ENCODE measurements at regions not wholly inside any gene's neighbourhood (a gene's known extent, or its start where the extent isn't known, plus 50 kb on each side); places are given as distances from the start of the nearest gene placed in this dataset.
"Not testable (repeated sequence)": the region's sequence is repeated elsewhere in the genome, so short reads cannot be mapped to it uniquely, and the experiment has no call there.

DNA sequence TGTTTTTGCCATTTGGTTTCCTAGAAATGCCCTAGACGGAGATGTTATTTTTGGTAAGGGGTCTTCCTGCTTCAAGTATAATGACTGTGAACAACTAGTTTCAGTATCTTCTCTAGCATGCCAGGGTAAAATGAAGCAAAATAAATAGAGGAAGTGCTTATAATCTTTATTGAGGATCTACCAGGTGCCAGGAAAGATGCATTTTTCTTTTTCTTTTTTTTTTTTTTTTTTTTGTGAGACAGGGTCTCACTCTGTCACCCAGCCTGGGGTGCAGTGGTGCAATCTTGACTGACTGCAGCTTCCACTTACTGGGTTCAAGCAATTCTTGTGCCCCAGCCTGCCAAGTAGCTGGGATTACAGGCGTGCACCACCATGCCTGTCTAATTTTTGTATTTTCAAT is 146.6 kb upstream of the GRK3 start:
- DNase-seq (ENCODE audit: low read depth) = not testable (repeated sequence)

DNA sequence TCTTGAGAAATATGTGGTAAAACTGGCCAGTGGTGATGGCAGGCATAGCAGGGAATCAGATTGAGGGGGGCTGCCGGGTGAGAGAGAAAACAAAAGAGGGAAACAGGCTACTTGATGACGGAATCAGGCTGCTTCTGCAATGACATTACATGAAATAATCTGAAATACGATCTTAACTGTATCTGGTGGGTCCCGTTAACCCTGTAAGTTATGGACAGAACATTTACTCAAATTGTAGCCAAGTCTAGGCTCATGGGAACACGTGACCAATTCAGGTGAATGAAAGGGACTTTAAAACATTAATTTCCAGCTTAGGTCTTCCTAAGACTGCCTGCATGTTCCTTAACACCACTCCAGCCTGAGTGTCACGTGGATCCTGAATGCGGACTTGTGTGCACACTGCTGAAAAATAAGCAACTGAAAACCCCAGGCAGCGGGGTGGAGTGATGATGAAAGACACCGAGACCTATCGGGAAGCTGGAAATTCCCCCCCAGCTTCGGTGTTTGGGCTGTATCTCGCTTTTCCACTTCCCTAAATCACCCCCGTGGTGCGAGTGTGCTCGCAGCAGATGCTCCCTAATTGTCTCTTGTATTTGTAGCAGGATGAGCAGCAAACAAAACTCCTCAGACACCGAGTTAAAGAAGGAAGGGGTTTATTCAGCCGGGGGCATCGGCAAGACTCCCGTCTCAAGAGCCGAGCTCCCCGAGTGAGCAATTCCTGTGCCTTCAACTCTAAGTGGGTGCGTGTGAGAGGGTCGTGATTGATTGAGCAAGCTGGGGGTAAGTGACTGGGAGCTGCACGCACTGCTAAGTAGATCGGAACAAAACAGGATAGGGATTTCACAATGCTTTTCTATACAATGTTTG is 145.0 kb upstream of the GRK3 start:
- DNase-seq (ENCODE audit: low read depth) = no peak

DNA sequence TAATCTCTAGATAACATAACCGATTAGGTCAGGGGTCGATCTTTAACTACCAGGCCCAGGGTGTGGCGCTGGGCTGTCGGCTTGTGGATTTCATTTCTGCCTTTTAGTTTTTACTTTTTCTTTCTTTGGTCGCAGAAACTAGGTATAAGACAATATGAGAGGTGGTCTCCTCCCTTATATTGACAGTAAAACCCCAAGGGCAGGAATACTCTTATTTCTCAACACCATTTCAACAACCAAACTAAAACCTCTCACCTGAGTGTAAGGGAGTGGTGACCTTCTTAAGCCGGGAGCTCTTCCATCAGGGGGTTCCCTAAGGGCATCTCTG is 144.4 kb upstream of the GRK3 start:
- not testable (repeated sequence) for DNase-seq (ENCODE audit: low read depth)

DNA sequence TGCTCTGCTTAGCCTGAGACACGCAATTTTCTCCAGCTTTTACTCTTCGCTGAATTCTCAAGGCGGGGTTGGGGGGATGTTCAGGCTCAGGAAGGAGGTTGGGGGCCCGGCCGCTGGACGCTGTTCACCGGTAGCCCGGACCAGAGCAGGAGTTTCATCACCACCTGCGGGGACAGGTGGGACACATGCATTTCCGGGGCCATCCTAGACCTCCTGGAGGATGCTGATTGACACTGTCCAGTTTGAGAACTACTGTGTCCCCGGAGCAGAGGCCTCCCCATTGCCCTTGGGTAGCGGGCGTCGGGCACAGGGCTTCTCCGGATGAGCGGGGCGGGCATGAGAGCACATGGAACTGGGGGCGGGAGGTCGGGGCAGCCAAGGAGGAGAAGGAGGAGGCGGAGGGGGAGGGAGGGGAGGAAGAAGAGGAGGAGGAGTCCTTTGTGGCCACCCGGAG is 144.0 kb upstream of the GRK3 start:
- DNase-seq (ENCODE audit: low read depth) = no peak

DNA sequence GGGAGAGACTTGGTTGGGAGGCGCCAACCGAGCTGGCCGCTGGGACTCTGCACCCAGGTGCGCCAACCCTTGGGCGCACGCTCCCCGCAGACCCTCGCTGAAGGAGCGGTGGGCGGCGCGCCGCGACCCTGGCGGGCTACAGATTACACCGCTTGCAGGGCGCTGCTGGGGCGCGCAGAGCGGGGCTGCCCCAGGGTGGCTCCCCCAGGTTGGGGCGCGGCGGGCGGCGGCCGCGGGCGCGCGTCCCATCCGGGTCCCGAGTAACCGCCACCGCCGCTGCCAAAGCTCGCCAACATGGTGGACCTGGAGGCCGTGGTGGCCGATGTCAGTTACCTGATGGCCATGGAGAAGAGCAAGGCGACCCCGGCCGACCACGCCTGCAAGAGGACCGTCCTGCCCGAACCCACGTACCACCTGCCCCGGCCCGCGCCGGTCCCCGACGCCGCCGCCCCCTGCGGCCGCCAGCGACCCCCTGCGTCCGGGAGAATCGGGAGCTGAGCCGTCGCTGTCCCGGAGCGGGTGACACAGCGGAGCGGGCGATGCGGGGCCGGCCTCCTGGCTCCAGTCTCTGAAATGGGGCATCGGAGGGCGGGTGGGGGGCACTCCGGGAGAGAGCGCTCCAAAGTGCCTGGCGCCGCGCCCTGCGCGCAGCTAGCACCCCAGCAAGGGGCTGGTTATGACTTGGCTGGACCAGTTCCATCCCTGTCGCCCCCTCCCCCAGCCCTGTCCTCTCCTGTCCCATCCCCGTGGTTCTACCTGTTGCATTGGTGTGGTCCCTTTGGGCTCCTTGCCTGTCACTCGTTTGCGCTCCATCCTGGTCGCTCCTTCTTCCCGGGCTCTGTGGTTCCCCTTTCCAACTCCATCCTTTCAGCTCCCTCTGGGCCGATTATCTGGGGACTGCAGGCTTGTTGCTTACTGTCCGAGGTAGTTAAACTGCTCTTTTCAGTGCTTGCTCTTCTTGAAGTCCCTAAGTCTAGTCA is 143.3 kb upstream of the GRK3 start:
- DNase-seq (ENCODE audit: low read depth) = no peak

DNA sequence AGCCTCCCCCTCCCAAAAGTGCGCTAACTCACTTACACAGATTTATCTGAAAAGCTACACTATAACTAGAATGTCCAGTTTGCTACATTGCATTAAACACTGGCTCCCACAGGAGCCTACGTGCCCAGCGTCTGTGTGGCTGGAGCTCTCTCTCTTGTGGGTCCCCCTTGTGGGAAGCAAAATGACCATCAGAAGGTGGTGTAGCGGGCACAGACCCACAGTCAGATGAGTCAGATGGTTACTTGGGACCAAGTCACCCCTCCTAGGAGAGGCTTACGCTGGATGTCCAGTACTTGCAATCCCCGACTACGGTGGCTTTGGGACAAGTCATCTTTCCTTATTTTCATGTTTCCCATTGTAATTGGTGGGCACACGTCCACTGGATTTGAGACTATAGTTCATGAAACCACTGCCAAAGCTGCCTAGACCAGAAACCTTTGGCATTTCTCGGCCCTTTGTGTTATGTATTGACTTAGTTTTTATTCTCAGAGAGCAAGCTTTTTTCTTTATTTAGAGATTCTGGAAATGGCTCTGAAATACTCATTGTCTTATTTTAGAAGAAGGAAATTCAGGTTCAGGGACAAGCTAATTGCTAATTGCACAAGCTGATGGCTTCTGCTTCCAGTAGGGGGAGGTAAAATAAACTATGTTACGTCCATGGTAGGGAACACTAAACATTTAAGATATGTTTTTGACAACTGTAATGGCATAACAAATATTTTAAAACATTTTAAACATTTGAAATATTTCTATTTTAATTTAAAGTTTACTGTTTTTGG is 137.8 kb upstream of the GRK3 start:
- DNase-seq (ENCODE audit: low read depth) = not testable (repeated sequence)

DNA sequence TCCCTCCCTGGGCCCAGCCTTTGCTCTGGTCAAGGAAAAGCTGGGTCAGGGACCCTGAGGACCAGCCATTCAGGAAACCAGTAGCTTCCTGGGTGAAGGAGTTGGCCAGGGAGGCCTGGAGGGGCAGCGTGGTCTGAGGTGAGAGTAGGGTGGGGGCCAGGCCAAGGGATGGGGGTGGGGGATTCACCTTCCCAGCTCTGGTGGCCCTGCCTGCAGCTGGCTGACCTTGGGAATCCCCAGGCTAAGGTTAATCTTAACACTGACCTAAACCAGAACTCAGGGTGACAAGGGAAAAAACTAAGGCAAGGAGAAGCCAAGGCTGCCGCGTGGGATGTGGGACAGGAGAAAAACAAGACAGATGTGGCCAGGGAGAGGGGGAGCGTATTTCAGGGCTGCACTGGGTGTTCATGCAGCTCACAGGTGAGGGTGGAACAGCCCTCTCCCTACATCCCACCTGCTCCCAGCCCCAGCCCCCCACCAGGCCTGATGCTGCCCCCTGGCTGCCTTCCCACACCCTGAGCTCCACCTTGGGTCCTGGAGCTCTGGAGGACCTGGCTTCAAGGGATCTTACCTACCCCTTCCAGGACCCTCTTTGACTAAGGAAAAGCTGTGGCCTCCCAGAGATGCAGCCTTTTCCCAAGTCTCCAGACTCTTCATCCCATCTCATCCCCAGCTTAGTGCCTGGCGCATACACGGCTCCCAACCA is 132.7 kb upstream of the GRK3 start:
- not testable (repeated sequence) for DNase-seq (ENCODE audit: low read depth)

DNA sequence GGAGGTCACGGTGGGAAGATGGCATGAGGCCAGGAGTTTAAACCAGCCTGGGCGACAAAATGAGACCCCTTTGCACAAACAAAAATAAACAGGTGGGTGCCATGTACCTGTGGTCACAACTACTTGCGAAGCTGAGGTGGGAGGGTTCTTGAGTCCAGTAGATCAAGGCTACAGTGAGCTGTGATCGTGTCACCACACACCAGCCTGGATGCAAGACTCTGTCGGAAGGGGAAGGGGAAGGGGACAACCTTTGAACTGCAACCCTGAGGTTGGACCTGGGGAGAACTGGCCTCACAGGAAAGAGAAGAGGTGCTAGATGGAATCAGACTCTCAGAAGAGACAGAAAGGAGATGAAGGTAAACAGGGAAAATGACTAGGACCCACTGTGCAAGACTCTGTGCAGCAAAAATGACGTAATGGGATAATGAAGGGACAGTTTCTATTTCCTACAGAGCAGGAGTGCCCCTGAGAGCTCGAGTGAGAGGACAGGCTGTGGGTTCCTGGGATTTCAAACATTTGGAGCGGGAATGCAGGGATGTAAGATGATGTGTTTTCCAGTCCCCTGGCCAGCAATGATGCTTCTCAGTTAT is 131.0 kb upstream of the GRK3 start:
- DNase-seq (ENCODE audit: low read depth) = not testable (repeated sequence)

DNA sequence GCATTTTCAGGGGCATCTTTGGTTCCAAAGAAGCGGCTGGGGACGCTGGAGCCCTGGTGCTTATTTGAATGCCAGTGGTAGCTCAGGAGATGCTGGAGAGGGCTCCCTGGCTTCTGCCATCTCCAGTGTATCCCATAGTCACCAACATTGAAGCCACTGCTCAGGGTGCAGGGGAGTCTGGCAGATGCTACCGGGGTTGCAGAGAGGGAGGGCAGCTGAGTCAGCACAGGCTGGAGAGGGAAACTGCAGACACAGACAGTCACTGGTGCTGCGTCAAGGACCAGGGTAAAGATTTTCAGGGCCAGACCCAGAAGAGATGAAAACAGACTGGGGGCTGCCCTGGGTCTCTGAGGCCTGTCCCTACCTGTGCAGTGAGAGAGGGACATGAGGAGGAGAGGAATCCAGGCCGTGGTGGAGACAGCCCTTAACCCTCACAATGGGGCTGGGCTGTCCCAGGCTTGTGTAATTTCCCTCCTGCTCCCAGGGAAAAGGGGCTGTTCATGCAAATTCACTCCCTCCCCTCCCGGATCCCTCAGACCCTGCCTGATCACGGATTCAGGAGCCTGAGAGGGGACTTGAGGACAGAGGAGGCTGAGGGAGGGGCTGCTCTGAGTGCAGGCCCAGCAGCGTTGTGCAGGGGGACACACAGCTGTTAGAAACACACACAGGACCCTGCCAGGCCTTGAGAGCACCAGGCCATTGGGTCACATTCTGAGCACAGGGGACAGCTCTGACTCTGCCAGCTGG is 126.9 kb upstream of the GRK3 start:
- DNase-seq (ENCODE audit: low read depth) = no peak

DNA sequence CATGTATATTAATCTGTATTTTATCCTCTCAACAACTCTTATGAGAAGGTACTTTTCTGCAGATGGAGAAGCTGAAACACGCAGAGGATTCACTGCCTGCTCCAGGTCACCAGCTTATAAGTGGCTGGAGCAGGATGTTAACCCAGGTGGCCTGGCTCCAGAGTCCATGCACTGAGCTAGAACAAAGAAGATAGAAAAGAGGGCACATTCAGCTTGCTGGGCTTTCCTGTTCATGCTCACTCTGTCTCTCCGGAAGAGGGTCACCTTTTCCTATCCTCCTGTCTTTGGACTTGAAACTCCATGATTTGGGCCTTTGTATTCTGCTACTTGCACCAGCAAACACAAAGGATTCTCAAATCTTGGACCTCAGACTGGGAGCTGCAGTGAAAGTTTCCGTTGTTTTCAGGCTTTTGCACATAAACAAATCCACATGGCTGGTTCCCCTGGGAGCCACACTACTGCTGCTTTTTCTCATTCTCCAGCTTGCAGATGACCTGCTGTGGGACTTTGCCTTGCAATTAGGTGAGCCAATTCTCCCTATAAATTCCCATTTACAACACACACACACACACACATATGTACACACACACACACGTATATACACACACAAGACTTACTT is 117.3 kb upstream of the GRK3 start:
- DNase-seq (ENCODE audit: low read depth) = no peak

DNA sequence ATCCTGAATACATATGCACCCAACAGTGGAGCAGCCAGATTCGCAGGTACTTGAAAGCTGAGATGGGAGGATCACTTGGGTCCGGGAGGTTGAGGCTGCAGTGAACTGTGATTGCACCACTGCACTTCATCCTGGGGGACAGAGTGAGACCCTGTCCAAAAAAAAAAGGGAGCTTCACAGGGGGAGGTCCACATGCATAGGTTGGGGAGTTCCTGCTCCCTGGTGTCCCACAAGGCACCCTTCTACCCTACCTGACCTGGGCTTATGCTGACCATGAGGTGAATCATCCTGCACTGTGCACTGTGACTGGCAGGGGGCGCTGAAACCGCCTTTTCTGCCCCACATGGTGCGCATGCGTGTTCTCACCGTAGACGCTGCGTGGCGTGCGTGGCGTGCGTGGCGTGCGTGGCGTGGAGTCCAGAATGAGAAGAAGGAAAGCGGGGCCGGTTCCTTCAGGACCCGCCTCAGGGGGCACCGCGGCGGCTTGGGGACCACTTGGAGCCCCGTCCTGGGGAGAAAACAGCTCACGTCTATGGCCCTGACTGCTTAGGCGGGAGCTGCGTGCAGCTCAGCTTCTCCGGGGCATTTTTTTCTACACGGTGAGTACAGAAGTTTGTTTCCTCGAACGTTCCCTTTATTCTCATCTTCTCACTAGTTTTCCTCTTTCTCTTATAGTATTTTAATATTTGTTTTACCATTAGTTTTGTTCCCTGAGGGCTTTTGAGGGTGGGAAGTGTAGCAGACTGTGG is 116.6 kb upstream of the GRK3 start:
- DNase-seq (ENCODE audit: low read depth) = peak; percentile 83

DNA sequence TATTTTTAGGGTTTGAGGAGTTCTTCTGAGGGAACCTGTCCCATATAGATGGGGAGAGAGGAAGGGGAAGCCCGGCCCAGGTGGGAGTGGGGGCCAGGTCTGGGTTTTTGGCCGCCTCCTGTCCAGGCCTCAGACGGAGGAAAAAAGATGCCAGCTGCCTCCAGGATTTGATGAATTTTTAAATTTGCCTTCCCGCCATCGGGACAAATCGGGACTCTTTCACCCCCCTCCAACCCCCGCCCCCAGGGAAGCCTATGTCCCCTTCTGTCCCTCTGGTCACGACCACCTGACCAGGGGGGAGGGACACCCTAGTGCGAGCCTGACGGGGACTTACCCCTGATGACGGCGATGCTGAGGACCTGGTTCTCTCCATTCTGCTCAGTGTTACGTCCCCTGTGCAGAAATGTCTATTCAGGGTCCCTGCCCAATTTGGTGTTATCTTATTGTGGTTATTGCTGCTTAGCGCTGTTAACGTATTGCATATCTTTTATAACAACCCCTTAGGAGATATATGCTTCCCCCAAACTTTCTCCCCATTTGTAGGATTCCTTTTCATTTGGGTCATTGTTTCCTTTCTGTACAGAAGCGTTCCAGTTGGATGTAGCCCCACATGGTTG is 115.9 kb upstream of the GRK3 start:
- DNase-seq (ENCODE audit: low read depth) = no peak

DNA sequence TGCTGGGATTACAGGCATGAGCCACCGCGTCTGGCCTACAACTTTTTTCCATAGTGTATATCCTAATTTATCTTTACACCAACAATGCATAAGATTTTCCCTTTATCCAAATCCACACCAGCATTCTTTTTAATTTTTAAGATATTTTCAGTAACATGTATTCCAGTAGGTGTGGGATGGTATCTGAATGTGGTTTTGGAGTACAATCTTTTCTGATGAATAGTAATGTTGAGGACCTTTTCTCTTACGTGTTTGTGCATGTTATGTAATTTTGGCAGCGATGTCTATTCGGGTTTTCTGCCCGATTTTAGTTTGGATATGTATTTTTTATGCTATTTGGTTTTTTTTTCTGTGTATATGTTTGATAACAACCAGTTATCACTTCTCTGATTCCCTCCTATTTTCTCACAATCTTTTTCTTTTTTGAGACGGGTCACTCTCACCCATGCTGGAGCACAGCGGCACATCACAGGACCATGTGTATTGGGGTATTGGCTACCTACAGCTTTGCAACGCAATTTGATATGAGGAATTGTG is 114.6 kb upstream of the GRK3 start:
- DNase-seq (ENCODE audit: low read depth) = no peak

DNA sequence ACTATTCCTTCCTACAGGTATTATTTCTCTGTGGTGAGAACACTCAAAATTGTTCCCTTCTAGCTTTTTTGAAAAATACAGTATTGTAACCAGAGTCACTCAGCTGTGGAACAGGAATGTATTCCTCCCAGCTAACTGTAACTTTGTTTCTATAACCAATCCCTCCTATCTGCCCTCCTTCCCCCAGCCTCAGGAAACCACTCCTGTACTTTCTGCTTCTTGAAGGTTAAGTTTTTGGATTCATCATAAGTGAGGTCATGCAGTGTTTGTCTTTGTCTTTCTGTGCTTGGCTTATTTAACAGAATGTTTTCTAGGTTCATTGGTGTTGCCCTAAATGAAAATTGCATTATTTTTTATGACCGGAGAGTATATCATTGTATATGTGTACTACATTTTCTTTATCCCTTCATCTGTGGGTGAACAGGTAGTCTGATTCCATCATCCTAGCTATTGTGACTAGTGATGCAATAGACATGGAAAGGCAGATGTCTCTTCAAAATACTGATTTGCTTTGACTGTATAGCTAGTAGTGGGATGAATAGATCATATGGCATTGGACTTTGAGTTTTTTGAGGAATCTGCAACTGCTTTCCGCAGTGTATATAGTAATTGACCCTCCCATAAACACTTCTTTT is 112.9 kb upstream of the GRK3 start:
- no peak for DNase-seq (ENCODE audit: low read depth)

DNA sequence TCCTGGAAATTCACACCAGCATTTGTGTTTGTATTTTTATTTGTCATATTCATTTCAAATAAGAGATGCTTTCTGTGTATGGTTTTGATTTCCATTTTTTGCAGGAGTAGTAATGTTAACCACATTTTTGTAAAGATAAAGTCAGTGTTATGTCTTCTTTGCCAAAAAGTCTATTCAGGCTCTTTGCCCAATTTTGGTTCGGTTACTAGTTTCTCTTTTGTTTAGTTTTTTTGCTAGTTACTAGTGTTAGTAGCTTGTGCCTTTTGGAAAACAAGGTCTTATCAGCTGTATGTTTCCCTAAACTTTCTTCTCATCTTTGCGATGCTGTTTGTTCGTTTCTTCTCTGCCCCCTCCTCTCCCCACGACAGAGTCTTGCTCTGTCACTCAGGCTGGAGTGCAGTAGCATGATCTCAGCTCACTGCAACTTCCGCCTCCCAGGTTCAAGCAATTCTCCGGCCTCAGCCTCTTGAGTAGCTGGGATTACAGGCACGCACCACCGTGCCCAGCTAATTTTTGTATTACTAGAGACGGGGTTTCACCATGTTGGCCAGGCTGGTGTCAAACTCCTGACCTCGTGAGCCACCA is 112.3 kb upstream of the GRK3 start:
- DNase-seq (ENCODE audit: low read depth) = no peak

DNA sequence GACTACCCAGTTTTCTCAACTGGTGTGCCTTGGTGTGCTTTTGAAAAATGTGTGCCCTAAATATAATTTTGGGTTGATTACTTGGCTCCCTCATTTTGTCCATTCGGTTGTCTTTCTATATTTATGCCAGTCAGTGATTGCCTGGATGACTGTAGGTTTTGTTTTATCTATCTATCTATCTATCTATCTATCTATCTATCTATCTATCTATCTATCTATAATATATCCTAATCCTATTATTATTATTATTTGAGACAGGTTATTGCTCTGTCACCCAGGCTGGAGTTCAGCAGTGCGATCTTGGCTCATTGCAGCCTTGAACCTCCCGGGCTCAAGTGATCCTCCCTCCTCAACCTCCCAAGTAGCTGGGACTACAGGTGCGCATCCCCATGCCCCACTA is 111.4 kb upstream of the GRK3 start:
- no peak for DNase-seq (ENCODE audit: low read depth)

DNA sequence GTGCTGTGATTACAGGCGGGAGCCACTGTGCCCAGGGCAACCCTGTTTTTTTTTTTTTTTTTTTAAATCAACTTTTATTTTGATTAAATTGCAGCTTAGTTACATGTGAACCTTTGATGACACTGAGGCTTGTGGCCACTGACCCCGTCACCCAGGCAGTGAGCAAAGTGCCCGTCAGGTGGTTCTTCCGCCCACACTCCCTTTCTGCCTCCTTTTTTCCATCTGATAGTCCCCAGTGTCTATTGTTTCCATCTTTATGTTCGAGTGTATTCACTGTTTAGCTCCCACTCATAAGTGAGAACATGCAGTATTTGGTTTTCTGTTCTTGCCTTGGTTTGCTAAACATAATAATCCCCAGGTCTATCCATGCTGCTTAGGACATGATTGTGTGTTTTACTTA is 110.9 kb upstream of the GRK3 start:
- no peak for DNase-seq (ENCODE audit: low read depth)
